Keratinocyte (primary cell): ENCODE measurements at regions not wholly inside any gene's neighbourhood (a gene's known extent, or its start where the extent isn't known, plus 50 kb on each side); places are given as distances from the start of the nearest gene placed in this dataset.

Source experiments
- DNase-seq: peaks from one replicate; pipeline ENCODE4 v3.0.0-alpha.2; 2011; ENCODE audit warnings: low read depth, missing footprints, low spot score
- FAIRE-seq: peaks from 2 replicates; lab custom pipeline; 2011; peaks lifted over from hg19 to GRCh38; lab: Jason Lieb, UNC
- H2AFZ ChIP-seq: 2 replicates; pipeline ENCODE4 v1.6.0; 2012; ENCODE audit warnings: low read length, control low read depth, inconsistent platforms; ENCODE audit not compliant: control insufficient read depth
- H3K27ac ChIP-seq: 2 replicates; pipeline ENCODE4 v1.5.1; 2011; ENCODE audit warnings: low read length; ENCODE audit not compliant: control insufficient read depth, insufficient read depth
- H3K27me3 ChIP-seq: 3 replicates; pipeline ENCODE4 v1.6.0; 2011; ENCODE audit warnings: low read length; ENCODE audit not compliant: control insufficient read depth, insufficient read depth; ENCODE audit errors: extremely low read depth
- H3K36me3 ChIP-seq, 2 experiments: 2 replicates in 1 of 2; 3 replicates in 1 of 2; pipeline ENCODE4 v1.5.1; 2011; ENCODE audit warnings: low read length in 2 of 2, mild to moderate bottlenecking in 1 of 2; ENCODE audit not compliant: control insufficient read depth in 2 of 2, insufficient read depth in 2 of 2; ENCODE audit errors: extremely low read depth in 1 of 2
- H3K4me1 ChIP-seq: 3 replicates; pipeline ENCODE4 v1.5.1; 2011; ENCODE audit warnings: low read length; ENCODE audit not compliant: control insufficient read depth, insufficient read depth; ENCODE audit errors: extremely low read depth
- H3K4me2 ChIP-seq: 3 replicates; pipeline ENCODE4 v1.6.0; 2011; ENCODE audit warnings: low read depth, low read length; ENCODE audit not compliant: control insufficient read depth, insufficient read depth; ENCODE audit errors: extremely low read depth
- H3K4me3 ChIP-seq, 3 experiments: fragments of 200-600 bp in 1 of 3; sonication (generic) in 1 of 3; 2 replicates in 2 of 3; 3 replicates in 1 of 3; pipeline ENCODE4 v1.5.1; 2011 to 2016; ENCODE audit warnings: low read length in 3 of 3, mild to moderate bottlenecking in 3 of 3, control low read depth in 2 of 3, inconsistent platforms in 1 of 3, low read depth in 1 of 3, mixed read lengths in 1 of 3, mixed run types in 1 of 3, moderate library complexity in 1 of 3; ENCODE audit not compliant: control insufficient read depth in 2 of 3, insufficient read depth in 2 of 3; ENCODE audit errors: extremely low read depth in 1 of 3
- H3K79me2 ChIP-seq: 2 replicates; pipeline ENCODE4 v1.6.0; 2012; ENCODE audit warnings: low read length; ENCODE audit not compliant: control insufficient read depth, insufficient read depth
- H3K9ac ChIP-seq: 3 replicates; pipeline ENCODE4 v1.6.0; 2011; ENCODE audit warnings: low read length; ENCODE audit not compliant: control insufficient read depth, insufficient read depth; ENCODE audit errors: extremely low read depth
- H3K9me1 ChIP-seq: 3 replicates; pipeline ENCODE4 v1.6.0; 2011; ENCODE audit warnings: low read length; ENCODE audit not compliant: control insufficient read depth, insufficient read depth; ENCODE audit errors: extremely low read depth
- H3K9me3 ChIP-seq: 2 replicates; pipeline ENCODE4 v1.5.1; 2012; ENCODE audit warnings: low read depth, low read length; ENCODE audit not compliant: control insufficient read depth
- H4K20me1 ChIP-seq: 3 replicates; pipeline ENCODE4 v1.6.0; 2011; ENCODE audit warnings: low read length; ENCODE audit not compliant: control insufficient read depth, insufficient read depth; ENCODE audit errors: extremely low read depth
- CTCF ChIP-seq, 3 experiments: IDR thresholded peaks in 1 of 3; conservative IDR thresholded peaks in 1 of 3; optimal IDR thresholded peaks in 1 of 3; 2 replicates in 2 of 3; 3 replicates in 1 of 3; pipeline versions ENCODE3 to v1.5.1; 2011; ENCODE audit warnings: low read length in 3 of 3, mild to moderate bottlenecking in 3 of 3, moderate library complexity in 2 of 3, control low read depth in 1 of 3, inconsistent platforms in 1 of 3; ENCODE audit not compliant: insufficient read depth in 2 of 3; ENCODE audit errors: extremely low read depth in 1 of 3
- EZH2 ChIP-seq: IDR thresholded peaks from one replicate; pipeline ENCODE4 v1.6.1; 2012; ENCODE audit warnings: inconsistent platforms, mild to moderate bottlenecking, low read length, moderate library complexity
- dilution Hi-C: fragments of 300-500 bp; cut with MboI; formaldehyde crosslinking; loops from one replicate; pipeline ENCODE4 v1.7.0; 2020; ENCODE audit warnings: low sequenced_read_pairs; ENCODE audit not compliant: extremely low pct_ligation_motif_present

GRCh38 chr9:731474-731873 is 110.0 kb upstream of the DMRT1 start:
- no peak overlapping the region for H3K27ac ChIP-seq
- dilution Hi-C loops, result no loop called here
- no peak overlapping the region for H3K9ac ChIP-seq
- H4K20me1 ChIP-seq, result no peaks in the 10 kb centered on the region
- DNase-seq, result no peak
- TF ChIP-seq EZH2 (no peak), CTCF (optimal IDR thresholded peaks at IDR 0.05 in 1 of 3, IDR thresholded peaks at IDR 0.05 in 1 of 3, conservative IDR thresholded peaks at IDR 0.05 in 1 of 3; ENCODE audit: extremely low read depth in 1 of 3, insufficient read depth in 2 of 3, low read length in 3 of 3) (no peak)
- peaks cover 31 to 38% of the 10 kb centered on the region in 2 experiments for H3K36me3 ChIP-seq
- peaks cover 3% of the 10 kb centered on the region for H3K4me1 ChIP-seq
- H3K27me3 ChIP-seq, result no peaks in the 10 kb centered on the region
- H3K79me2 ChIP-seq, result peaks cover 8% of the 10 kb centered on the region
- H2AFZ ChIP-seq, result no peak overlapping the region
- H3K4me3 ChIP-seq, result no peak overlapping the region
- no peak for FAIRE-seq
- no peaks in the 10 kb centered on the region for H3K9me3 ChIP-seq
- no peak overlapping the region for H3K4me2 ChIP-seq
- no peaks in the 10 kb centered on the region for H3K9me1 ChIP-seq

GRCh38 chr9:734831-735511 is 106.5 kb upstream of the DMRT1 start:
- no peaks in the 10 kb centered on the region for H3K79me2 ChIP-seq
- no peak overlapping the region for H3K9ac ChIP-seq
- no peaks in the 10 kb centered on the region for H4K20me1 ChIP-seq
- DNase-seq (no peak), FAIRE-seq (no peak)
- peaks cover 19% of the 10 kb centered on the region for H3K4me1 ChIP-seq
- no peaks in the 10 kb centered on the region for H3K9me1 ChIP-seq
- H3K36me3 ChIP-seq, result peaks cover 28 to 34% of the 10 kb centered on the region in 2 experiments
- dilution Hi-C loops, result no loop called here
- H3K27me3 ChIP-seq, result no peaks in the 10 kb centered on the region
- no peak overlapping the region for H2AFZ ChIP-seq
- H3K27ac ChIP-seq, result no peak overlapping the region
- no peak for TF ChIP-seq EZH2
- TF ChIP-seq CTCF (optimal IDR thresholded peaks at IDR 0.05 in 1 of 3, IDR thresholded peaks at IDR 0.05 in 1 of 3, conservative IDR thresholded peaks at IDR 0.05 in 1 of 3; ENCODE audit: extremely low read depth in 1 of 3, insufficient read depth in 2 of 3, low read length in 3 of 3), result no peak
- H3K4me2 ChIP-seq, result no peak overlapping the region
- no peak overlapping the region for H3K4me3 ChIP-seq
- no peaks in the 10 kb centered on the region for H3K9me3 ChIP-seq
